AG09309 (cell line): ENCODE measurements at regions not wholly inside any gene's neighbourhood (a gene's known extent, or its start where the extent isn't known, plus 50 kb on each side); places are given as distances from the start of the nearest gene placed in this dataset.
A peak's percentile ranks its signal among the peaks of the same experiment; 100 is the strongest.

Experiments used
- DNase-seq: peaks from one replicate; pipeline ENCODE4 v3.0.0-alpha.2; 2010; ENCODE audit warnings: low read depth
- H3K4me3 ChIP-seq: 2 replicates; pipeline ENCODE4 v1.5.1; 2011; ENCODE audit warnings: mild to moderate bottlenecking, low read depth, low read length, moderate library complexity; ENCODE audit not compliant: control insufficient read depth
- TF ChIP-seq, protein P1 (sequence below): IDR thresholded peaks from 2 replicates; pipeline ENCODE4 v1.5.1; 2011; ENCODE audit warnings: mild to moderate bottlenecking, low read depth, low read length, inconsistent platforms; ENCODE audit not compliant: insufficient read depth, control insufficient read depth; ENCODE audit errors: missing control alignments

GRCh38 chr1:238777551-238777950 lies 608.8 kb upstream of the CHRM3 start:
- H3K4me3 ChIP-seq, result no peak overlapping the region
- TF ChIP-seq, protein P1, sequence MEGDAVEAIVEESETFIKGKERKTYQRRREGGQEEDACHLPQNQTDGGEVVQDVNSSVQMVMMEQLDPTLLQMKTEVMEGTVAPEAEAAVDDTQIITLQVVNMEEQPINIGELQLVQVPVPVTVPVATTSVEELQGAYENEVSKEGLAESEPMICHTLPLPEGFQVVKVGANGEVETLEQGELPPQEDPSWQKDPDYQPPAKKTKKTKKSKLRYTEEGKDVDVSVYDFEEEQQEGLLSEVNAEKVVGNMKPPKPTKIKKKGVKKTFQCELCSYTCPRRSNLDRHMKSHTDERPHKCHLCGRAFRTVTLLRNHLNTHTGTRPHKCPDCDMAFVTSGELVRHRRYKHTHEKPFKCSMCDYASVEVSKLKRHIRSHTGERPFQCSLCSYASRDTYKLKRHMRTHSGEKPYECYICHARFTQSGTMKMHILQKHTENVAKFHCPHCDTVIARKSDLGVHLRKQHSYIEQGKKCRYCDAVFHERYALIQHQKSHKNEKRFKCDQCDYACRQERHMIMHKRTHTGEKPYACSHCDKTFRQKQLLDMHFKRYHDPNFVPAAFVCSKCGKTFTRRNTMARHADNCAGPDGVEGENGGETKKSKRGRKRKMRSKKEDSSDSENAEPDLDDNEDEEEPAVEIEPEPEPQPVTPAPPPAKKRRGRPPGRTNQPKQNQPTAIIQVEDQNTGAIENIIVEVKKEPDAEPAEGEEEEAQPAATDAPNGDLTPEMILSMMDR, result no peak
- DNase-seq, result peak; percentile 13

GRCh38 chr1:238776126-238776525 lies 610.2 kb upstream of the CHRM3 start:
- TF ChIP-seq, protein P1, result no peak
- H3K4me3 ChIP-seq, result no peak overlapping the region
- DNase-seq, result no peak

GRCh38 chr1:238772322-238772721 lies 614.0 kb upstream of the CHRM3 start:
- TF ChIP-seq, protein P1, result no peak
- DNase-seq, result no peak

DNA sequence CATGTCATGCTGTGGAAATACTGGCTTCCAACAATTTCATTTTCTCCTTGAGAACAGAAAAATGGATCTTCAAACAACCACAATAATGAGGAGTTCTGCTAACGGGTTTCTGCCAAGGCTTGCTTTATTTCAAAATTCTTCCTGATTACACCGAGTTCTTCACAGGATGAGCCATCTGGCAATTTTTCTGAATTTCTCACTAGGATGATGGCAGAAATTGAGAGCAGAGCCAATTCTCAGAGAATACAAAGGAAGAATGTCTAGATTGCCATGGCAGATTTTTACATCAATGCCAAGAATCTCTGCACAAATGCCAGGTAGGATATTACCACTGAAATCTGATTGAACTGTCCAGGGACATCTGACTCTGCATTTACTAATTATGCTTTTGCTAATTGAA lies 619.0 kb upstream of the CHRM3 start:
- TF ChIP-seq, protein P1, result no peak
- no peak for DNase-seq
- no peak overlapping the region for H3K4me3 ChIP-seq

More at GRCh38 chr1:238772322-238772721, 614.0 kb upstream of the CHRM3 start:
- no peak overlapping the region for H3K4me3 ChIP-seq

GRCh38 chr1:238764779-238765178 lies 621.6 kb upstream of the CHRM3 start:
- TF ChIP-seq, protein P1, result no peak
- H3K4me3 ChIP-seq, result no peak overlapping the region
- no peak for DNase-seq

DNA sequence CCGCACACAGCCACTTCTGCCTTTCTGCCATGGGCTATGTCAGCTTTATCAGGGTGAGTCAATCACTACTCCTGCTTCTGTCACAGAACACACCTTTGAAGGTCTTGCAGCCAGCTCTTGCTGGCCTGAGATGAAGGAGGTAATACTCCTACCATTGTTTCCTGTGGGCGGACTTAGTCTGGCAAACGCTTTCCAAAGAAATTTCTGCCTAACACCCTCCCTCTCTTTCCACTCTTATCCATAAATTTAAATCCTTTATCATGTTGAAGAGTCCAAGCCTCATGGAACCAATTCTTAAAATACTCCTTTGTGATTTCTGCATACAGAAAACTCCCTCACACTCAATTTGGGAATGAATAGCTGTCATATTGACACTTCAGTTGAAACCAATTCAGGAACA lies 633.1 kb upstream of the CHRM3 start:
- TF ChIP-seq, protein P1, result no peak
- H3K4me3 ChIP-seq, result no peak overlapping the region
- DNase-seq, result no peak

GRCh38 chr1:238752327-238752726 lies 634.0 kb upstream of the CHRM3 start:
- peak; percentile 20 for DNase-seq
- TF ChIP-seq, protein P1, result no peak
- H3K4me3 ChIP-seq, result no peak overlapping the region
